HepG2 (cell line): ENCODE measurements at regions not wholly inside any gene's neighbourhood (a gene's known extent, or its start where the extent isn't known, plus 50 kb on each side); places are given as distances from the start of the nearest gene placed in this dataset.

ENCODE experiments used
- FOSL1 ChIP-seq: sonication (generic); formaldehyde crosslinking; IDR thresholded peaks from 2 replicates; pipeline ENCODE4 v1.9.0; 2021; ENCODE audit warnings: missing genetic modification reagents, borderline replicate concordance
- IRF2 ChIP-seq: IDR thresholded peaks from 2 replicates; pipeline ENCODE4 v1.6.1; 2018; ENCODE audit warnings: missing genetic modification reagents, missing compliant biosample characterization
- MED1 ChIP-seq: sonication (generic); formaldehyde crosslinking; IDR thresholded peaks from 2 replicates; pipeline ENCODE4 v1.4.0; 2020; ENCODE audit warnings: missing genetic modification reagents
- POLR2A ChIP-seq, 2 experiments: IDR thresholded peaks; 2 replicates each; pipeline ENCODE4 v1.6.1; 2011; ENCODE audit warnings: low read depth in 2 of 2, low read length in 2 of 2, mild to moderate bottlenecking in 1 of 2, moderate library complexity in 1 of 2; ENCODE audit not compliant: insufficient read depth in 1 of 2
- SMAD1 ChIP-seq: sonication (generic); formaldehyde crosslinking; IDR thresholded peaks from 2 replicates; pipeline ENCODE4 v1.4.0; 2020; ENCODE audit warnings: missing genetic modification reagents, low read depth, mild to moderate bottlenecking, borderline replicate concordance
- TAF1 ChIP-seq: sonication (generic); formaldehyde crosslinking; IDR thresholded peaks from 2 replicates; pipeline ENCODE4 v1.4.0; 2020; ENCODE audit warnings: missing genetic modification reagents
- ZNF530 ChIP-seq: sonication (generic); formaldehyde crosslinking; IDR thresholded peaks from 2 replicates; pipeline ENCODE4 v1.5.0; 2020; ENCODE audit warnings: low read depth, mild to moderate bottlenecking, missing genetic modification reagents
- ZNF75D ChIP-seq: sonication (generic); formaldehyde crosslinking; IDR thresholded peaks from 2 replicates; pipeline ENCODE4 v1.8.1; 2023; ENCODE audit warnings: missing genetic modification reagents, mild to moderate bottlenecking, borderline replicate concordance
- TF ChIP-seq, protein P1 (sequence below): sonication (generic); formaldehyde crosslinking; IDR thresholded peaks from 2 replicates; pipeline ENCODE4 v1.5.0; 2020; ENCODE audit warnings: mild to moderate bottlenecking, missing genetic modification reagents, borderline replicate concordance
- TF ChIP-seq, protein P2 (sequence below): sonication (generic); formaldehyde crosslinking; IDR thresholded peaks from 2 replicates; pipeline ENCODE4 v1.9.0; 2021; ENCODE audit warnings: missing genetic modification reagents, mild to moderate bottlenecking, borderline replicate concordance
- TF ChIP-seq, protein P3 (sequence below): sonication (generic); formaldehyde crosslinking; IDR thresholded peaks from 2 replicates; pipeline ENCODE4 v1.5.0; 2020; ENCODE audit warnings: mild to moderate bottlenecking, missing genetic modification reagents, borderline replicate concordance
- TF ChIP-seq, protein P4 (sequence below): sonication (generic); formaldehyde crosslinking; IDR thresholded peaks from 2 replicates; pipeline ENCODE4 v1.4.0; 2020; ENCODE audit warnings: missing genetic modification reagents
- TF ChIP-seq, protein P5 (sequence below): sonication (generic); formaldehyde crosslinking; IDR thresholded peaks from 2 replicates; pipeline ENCODE4 v1.4.0; 2020; ENCODE audit warnings: mild to moderate bottlenecking, missing genetic modification reagents

DNA sequence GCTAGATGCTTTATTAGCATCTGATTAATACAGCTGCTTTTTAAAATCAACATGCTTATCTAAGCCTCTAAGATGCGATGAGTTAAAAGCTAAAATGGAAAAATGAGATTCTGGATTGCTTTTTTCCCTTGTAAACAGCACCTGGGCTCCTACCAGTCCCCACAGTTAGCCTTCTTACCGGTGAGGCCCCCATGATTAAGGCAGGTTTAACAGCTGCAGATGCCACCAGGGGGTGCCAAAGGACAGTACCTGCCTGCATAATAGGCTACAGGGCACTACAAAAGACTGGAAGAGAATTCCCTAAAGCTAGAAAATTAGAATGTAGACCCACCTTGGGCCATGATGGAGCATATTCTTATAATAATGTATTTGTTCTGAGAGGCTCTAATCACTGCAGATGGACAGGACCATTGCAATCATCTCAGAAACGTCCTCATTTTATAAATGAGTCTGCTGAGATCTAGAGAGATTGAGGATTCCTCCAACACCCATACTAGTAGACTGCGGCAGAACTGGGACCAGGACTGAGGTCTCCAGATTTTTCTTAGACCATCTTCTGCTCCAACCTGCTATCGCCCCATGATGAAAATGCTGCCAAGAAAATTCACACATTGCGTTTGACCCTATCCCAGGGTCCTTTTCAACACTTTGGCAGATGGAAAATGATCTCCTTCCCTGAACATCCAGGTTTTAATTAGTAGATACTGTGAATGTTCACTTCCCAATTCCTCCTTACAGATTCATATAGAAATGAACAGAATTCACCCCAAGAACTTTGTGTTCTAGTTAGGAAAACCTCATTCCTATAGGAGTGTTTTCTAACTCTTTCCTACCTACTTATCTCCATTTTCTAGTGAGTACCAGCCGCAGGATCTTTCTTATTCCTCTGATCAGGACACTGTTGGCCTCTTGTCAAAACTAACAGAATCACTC lies 148.8 kb downstream of the RPS12 start (continued):
- TF ChIP-seq, protein P1, sequence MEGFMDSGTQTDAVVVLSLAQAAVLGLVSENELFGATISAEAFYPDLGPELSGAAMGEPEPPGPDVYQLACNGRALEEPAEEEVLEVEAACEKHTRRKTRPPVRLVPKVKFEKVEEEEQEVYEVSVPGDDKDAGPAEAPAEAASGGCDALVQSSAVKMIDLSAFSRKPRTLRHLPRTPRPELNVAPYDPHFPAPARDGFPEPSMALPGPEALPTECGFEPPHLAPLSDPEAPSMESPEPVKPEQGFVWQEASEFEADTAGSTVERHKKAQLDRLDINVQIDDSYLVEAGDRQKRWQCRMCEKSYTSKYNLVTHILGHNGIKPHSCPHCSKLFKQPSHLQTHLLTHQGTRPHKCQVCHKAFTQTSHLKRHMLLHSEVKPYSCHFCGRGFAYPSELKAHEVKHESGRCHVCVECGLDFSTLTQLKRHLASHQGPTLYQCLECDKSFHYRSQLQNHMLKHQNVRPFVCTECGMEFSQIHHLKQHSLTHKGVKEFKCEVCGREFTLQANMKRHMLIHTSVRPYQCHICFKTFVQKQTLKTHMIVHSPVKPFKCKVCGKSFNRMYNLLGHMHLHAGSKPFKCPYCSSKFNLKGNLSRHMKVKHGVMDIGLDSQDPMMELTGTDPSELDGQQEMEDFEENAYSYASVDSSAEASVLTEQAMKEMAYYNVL: no peak
- TF ChIP-seq, protein P2, sequence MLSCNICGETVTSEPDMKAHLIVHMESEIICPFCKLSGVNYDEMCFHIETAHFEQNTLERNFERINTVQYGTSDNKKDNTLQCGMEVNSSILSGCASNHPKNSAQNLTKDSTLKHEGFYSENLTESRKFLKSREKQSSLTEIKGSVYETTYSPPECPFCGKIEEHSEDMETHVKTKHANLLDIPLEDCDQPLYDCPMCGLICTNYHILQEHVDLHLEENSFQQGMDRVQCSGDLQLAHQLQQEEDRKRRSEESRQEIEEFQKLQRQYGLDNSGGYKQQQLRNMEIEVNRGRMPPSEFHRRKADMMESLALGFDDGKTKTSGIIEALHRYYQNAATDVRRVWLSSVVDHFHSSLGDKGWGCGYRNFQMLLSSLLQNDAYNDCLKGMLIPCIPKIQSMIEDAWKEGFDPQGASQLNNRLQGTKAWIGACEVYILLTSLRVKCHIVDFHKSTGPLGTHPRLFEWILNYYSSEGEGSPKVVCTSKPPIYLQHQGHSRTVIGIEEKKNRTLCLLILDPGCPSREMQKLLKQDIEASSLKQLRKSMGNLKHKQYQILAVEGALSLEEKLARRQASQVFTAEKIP (CRISPR knock-in tag): no peak
- TF ChIP-seq, protein P3, sequence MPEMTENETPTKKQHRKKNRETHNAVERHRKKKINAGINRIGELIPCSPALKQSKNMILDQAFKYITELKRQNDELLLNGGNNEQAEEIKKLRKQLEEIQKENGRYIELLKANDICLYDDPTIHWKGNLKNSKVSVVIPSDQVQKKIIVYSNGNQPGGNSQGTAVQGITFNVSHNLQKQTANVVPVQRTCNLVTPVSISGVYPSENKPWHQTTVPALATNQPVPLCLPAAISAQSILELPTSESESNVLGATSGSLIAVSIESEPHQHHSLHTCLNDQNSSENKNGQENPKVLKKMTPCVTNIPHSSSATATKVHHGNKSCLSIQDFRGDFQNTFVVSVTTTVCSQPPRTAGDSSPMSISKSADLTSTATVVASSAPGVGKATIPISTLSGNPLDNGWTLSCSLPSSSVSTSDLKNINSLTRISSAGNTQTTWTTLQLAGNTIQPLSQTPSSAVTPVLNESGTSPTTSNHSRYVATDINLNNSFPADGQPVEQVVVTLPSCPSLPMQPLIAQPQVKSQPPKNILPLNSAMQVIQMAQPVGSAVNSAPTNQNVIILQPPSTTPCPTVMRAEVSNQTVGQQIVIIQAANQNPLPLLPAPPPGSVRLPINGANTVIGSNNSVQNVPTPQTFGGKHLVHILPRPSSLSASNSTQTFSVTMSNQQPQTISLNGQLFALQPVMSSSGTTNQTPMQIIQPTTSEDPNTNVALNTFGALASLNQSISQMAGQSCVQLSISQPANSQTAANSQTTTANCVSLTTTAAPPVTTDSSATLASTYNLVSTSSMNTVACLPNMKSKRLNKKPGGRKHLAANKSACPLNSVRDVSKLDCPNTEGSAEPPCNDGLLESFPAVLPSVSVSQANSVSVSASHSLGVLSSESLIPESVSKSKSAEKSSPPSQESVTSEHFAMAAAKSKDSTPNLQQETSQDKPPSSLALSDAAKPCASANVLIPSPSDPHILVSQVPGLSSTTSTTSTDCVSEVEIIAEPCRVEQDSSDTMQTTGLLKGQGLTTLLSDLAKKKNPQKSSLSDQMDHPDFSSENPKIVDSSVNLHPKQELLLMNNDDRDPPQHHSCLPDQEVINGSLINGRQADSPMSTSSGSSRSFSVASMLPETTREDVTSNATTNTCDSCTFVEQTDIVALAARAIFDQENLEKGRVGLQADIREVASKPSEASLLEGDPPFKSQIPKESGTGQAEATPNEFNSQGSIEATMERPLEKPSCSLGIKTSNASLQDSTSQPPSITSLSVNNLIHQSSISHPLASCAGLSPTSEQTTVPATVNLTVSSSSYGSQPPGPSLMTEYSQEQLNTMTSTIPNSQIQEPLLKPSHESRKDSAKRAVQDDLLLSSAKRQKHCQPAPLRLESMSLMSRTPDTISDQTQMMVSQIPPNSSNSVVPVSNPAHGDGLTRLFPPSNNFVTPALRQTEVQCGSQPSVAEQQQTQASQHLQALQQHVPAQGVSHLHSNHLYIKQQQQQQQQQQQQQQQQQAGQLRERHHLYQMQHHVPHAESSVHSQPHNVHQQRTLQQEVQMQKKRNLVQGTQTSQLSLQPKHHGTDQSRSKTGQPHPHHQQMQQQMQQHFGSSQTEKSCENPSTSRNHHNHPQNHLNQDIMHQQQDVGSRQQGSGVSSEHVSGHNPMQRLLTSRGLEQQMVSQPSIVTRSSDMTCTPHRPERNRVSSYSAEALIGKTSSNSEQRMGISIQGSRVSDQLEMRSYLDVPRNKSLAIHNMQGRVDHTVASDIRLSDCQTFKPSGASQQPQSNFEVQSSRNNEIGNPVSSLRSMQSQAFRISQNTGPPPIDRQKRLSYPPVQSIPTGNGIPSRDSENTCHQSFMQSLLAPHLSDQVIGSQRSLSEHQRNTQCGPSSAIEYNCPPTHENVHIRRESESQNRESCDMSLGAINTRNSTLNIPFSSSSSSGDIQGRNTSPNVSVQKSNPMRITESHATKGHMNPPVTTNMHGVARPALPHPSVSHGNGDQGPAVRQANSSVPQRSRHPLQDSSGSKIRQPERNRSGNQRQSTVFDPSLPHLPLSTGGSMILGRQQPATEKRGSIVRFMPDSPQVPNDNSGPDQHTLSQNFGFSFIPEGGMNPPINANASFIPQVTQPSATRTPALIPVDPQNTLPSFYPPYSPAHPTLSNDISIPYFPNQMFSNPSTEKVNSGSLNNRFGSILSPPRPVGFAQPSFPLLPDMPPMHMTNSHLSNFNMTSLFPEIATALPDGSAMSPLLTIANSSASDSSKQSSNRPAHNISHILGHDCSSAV (CRISPR knock-in tag): no peak
- TF ChIP-seq, protein P4, sequence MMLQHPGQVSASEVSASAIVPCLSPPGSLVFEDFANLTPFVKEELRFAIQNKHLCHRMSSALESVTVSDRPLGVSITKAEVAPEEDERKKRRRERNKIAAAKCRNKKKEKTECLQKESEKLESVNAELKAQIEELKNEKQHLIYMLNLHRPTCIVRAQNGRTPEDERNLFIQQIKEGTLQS (CRISPR knock-in tag): 0 out of 2 replicates have a peak, but pooled peaks have one; percentile 8
- TF ChIP-seq SMAD1 (CRISPR knock-in tag) (no peak), POLR2A (IDR thresholded peaks at IDR 0.05; ENCODE audit: insufficient read depth in 1 of 2, low read depth in 2 of 2, low read length in 2 of 2) (no peak), ZNF75D (CRISPR knock-in tag) (no peak), IRF2 (CRISPR knock-in tag) (peak; percentile 43; the same call in 1 of the 2 replicates), ZNF530 (CRISPR knock-in tag) (no peak), FOSL1 (CRISPR knock-in tag) (no peak), MED1 (CRISPR knock-in tag) (no peak), TAF1 (CRISPR knock-in tag) (no peak)
- TF ChIP-seq, protein P5, sequence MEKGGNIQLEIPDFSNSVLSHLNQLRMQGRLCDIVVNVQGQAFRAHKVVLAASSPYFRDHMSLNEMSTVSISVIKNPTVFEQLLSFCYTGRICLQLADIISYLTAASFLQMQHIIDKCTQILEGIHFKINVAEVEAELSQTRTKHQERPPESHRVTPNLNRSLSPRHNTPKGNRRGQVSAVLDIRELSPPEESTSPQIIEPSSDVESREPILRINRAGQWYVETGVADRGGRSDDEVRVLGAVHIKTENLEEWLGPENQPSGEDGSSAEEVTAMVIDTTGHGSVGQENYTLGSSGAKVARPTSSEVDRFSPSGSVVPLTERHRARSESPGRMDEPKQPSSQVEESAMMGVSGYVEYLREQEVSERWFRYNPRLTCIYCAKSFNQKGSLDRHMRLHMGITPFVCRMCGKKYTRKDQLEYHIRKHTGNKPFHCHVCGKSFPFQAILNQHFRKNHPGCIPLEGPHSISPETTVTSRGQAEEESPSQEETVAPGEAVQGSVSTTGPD (CRISPR knock-in tag): no peak
